GM23338 (cell line): ENCODE measurements at regions not wholly inside any gene's neighbourhood (a gene's known extent, or its start where the extent isn't known, plus 50 kb on each side); places are given as distances from the start of the nearest gene placed in this dataset.

ENCODE experiments used
- ATAC-seq: fragments of 200-7000 bp; cut with Tn5 transposase; 3 replicates; pipeline ENCODE4 v1.9.1; 2020
- DNase-seq: peaks from one replicate; pipeline ENCODE4 v3.0.0-alpha.2; 2015; ENCODE audit warnings: low spot score
- H2AFZ ChIP-seq: fragments of 200-600 bp; sonication (generic); 2 replicates; pipeline ENCODE4 v1.8.0; 2016; ENCODE audit warnings: antibody characterized with exemption, mild to moderate bottlenecking, moderate library complexity
- H3F3A ChIP-seq: fragments of 200-600 bp; sonication (generic); replicated peaks from 2 replicates; pipeline ENCODE4 v1.8.0; 2017; ENCODE audit warnings: antibody characterized with exemption, mixed run types, low read depth
- H3K27ac ChIP-seq: fragments of 200-600 bp; sonication (generic); 2 replicates; pipeline ENCODE4 v1.6.1; 2016; ENCODE audit warnings: low read depth
- H3K27me3 ChIP-seq: fragments of 200-600 bp; sonication (generic); 2 replicates; pipeline ENCODE4 v1.8.0; 2016; ENCODE audit warnings: mild to moderate bottlenecking, mixed run types, moderate library complexity; ENCODE audit not compliant: insufficient read depth
- H3K36me3 ChIP-seq: fragments of 200-600 bp; sonication (generic); 2 replicates; pipeline ENCODE4 v1.8.0; 2016; ENCODE audit warnings: mild to moderate bottlenecking; ENCODE audit not compliant: insufficient read depth
- H3K4me1 ChIP-seq: fragments of 200-600 bp; sonication (generic); 2 replicates; pipeline ENCODE4 v1.8.0; 2016; ENCODE audit warnings: mild to moderate bottlenecking, moderate library complexity; ENCODE audit not compliant: insufficient read depth
- H3K4me2 ChIP-seq: fragments of 200-600 bp; sonication (generic); 2 replicates; pipeline ENCODE4 v1.7.1; 2017; ENCODE audit warnings: mixed run types
- H3K4me3 ChIP-seq: fragments of 200-600 bp; sonication (generic); 2 replicates; pipeline ENCODE4 v1.6.1; 2016; ENCODE audit warnings: mixed run types
- H3K79me2 ChIP-seq: fragments of 200-600 bp; sonication (generic); replicated peaks from 2 replicates; pipeline ENCODE4 v1.8.0; 2017; ENCODE audit warnings: mild to moderate bottlenecking; ENCODE audit not compliant: insufficient read depth
- H3K9me2 ChIP-seq: fragments of 200-600 bp; sonication (generic); 2 replicates; pipeline ENCODE4 v1.8.0; 2017; ENCODE audit not compliant: insufficient read depth
- H4K20me1 ChIP-seq: fragments of 200-600 bp; sonication (generic); replicated peaks from 2 replicates; pipeline ENCODE4 v1.8.0; 2017; ENCODE audit warnings: mild to moderate bottlenecking; ENCODE audit not compliant: insufficient read depth
- H3K27ac Mint-ChIP-seq: 2 replicates; pipeline ENCODE4 v1.8.0; 2020; ENCODE audit warnings: inconsistent platforms, mild to moderate bottlenecking, moderate library complexity, mixed read lengths
- H3K27me3 Mint-ChIP-seq: 3 replicates; pipeline ENCODE4 v1.8.0; 2022; ENCODE audit warnings: low read depth, mild to moderate bottlenecking, moderate library complexity, mixed read lengths, inconsistent platforms; ENCODE audit not compliant: insufficient read depth, poor library complexity
- H3K36me3 Mint-ChIP-seq: 3 replicates; pipeline ENCODE4 v1.8.0; 2021; ENCODE audit warnings: low read depth, mild to moderate bottlenecking, inconsistent platforms, moderate library complexity, mixed read lengths
- H3K4me1 Mint-ChIP-seq: 3 replicates; pipeline ENCODE4 v1.8.0; 2020; ENCODE audit warnings: mild to moderate bottlenecking, inconsistent platforms, mixed read lengths
- H3K4me3 Mint-ChIP-seq: 3 replicates; pipeline ENCODE4 v1.8.0; 2021; ENCODE audit warnings: moderate library complexity, mild to moderate bottlenecking, inconsistent platforms, mixed read lengths
- H3K9me3 Mint-ChIP-seq: 3 replicates; pipeline ENCODE4 v1.8.0; 2020; ENCODE audit warnings: moderate library complexity, mild to moderate bottlenecking, inconsistent platforms, mixed read lengths
- CREB1 ChIP-seq: fragments of 250-450 bp; sonication (Bioruptor Pico); IDR thresholded peaks from 2 replicates; pipeline ENCODE4 v1.5.0; 2020; ENCODE audit warnings: low read depth, mild to moderate bottlenecking, moderate library complexity
- CTCF ChIP-seq, 2 experiments: fragments of 200-600 bp in 1 of 2; sonication (generic) in 1 of 2; conservative IDR thresholded peaks; 2 replicates each; pipeline versions ENCODE4 v1.5.1 to v1.6.1; 2016 to 2017; ENCODE audit warnings: antibody characterized with exemption in 2 of 2, low read depth in 2 of 2, mild to moderate bottlenecking in 2 of 2, moderate library complexity in 1 of 2
- ETS1 ChIP-seq: IDR thresholded peaks from 2 replicates; pipeline ENCODE4 v1.6.1; 2016; ENCODE audit warnings: antibody characterized with exemption
- EZH2 ChIP-seq: fragments of 200-600 bp; sonication (generic); IDR thresholded peaks from one replicate; pipeline ENCODE4 v1.8.0; 2017; ENCODE audit warnings: antibody characterized with exemption, mild to moderate bottlenecking, low read depth; ENCODE audit not compliant: unreplicated experiment
- EZH2phosphoT487 ChIP-seq: fragments of 200-600 bp; sonication (generic); IDR thresholded peaks from one replicate; pipeline ENCODE4 v1.8.1; 2018; ENCODE audit warnings: antibody characterized with exemption; ENCODE audit not compliant: unreplicated experiment
- JUNB ChIP-seq: IDR thresholded peaks from one replicate; pipeline ENCODE4 v1.6.1; 2016; ENCODE audit warnings: antibody characterized with exemption; ENCODE audit not compliant: unreplicated experiment
- NANOG ChIP-seq: IDR thresholded peaks from 2 replicates; pipeline ENCODE4 v1.6.1; 2016; ENCODE audit warnings: antibody characterized with exemption, borderline replicate concordance
- POLR2AphosphoS5 ChIP-seq: IDR thresholded peaks from 2 replicates; pipeline ENCODE4 v1.6.1; 2016; ENCODE audit warnings: antibody characterized with exemption, low read depth
- REST ChIP-seq: IDR thresholded peaks from one replicate; pipeline ENCODE4 v1.6.1; 2018; ENCODE audit warnings: antibody characterized with exemption; ENCODE audit not compliant: unreplicated experiment

GRCh38 chrX:87105131-87105530, 412.5 kb upstream of the KLHL4 start (continued):
- no peak for TF ChIP-seq CREB1
- no peak for TF ChIP-seq JUNB
- no peak for TF ChIP-seq EZH2phosphoT487
- no peak for TF ChIP-seq EZH2
- TF ChIP-seq REST: no peak

GRCh38 chrX:87110142-87110541, 407.5 kb upstream of the KLHL4 start:
- Histone ChIP-seq H3K4me1 (no peaks in the 10 kb centered on the region), H3F3A (no peaks in the 10 kb centered on the region), H3K9me2 (no peaks in the 10 kb centered on the region), H3K27me3 (no peaks in the 10 kb centered on the region), H3K4me3 (no peak overlapping the region), H3K4me2 (no peak overlapping the region), H3K36me3 (no peaks in the 10 kb centered on the region), H3K27ac (no peak overlapping the region), H2AFZ (no peak overlapping the region), H4K20me1 (no peaks in the 10 kb centered on the region), H3K79me2 (no peaks in the 10 kb centered on the region)
- H3K36me3 Mint-ChIP-seq: no peaks in the 10 kb centered on the region; the same call in 1 of the 3 replicates
- H3K4me3 Mint-ChIP-seq: no peak overlapping the region
- no peak for TF ChIP-seq CTCF (conservative IDR thresholded peaks at IDR 0.05; ENCODE audit: low read depth in 2 of 2)
- TF ChIP-seq NANOG: no peak
- TF ChIP-seq CREB1: no peak
- TF ChIP-seq POLR2AphosphoS5: no peak
- no peak for TF ChIP-seq ETS1
- no peak overlapping the region for H3K27ac Mint-ChIP-seq
- DNase-seq (no peak), ATAC-seq (no peak)
- H3K4me1 Mint-ChIP-seq: no peaks in the 10 kb centered on the region
- H3K9me3 Mint-ChIP-seq: 0 out of 3 replicates have a peak, but pooled peaks cover 6% of the 10 kb centered on the region
- H3K27me3 Mint-ChIP-seq: no peaks in the 10 kb centered on the region
